ACC112 (cell line): ENCODE measurements at regions not wholly inside any gene's neighbourhood (a gene's known extent, or its start where the extent isn't known, plus 50 kb on each side); places are given as distances from the start of the nearest gene placed in this dataset.
"Not testable (repeated sequence)": the region's sequence is repeated elsewhere in the genome, so short reads cannot be mapped to it uniquely, and the experiment has no call there.

Experiments used
- H2AFZ ChIP-seq: fragments of 200-600 bp; sonication (generic); one replicate; pipeline ENCODE4 v1.6.0; 2017; ENCODE audit warnings: antibody characterized with exemption, low read length; ENCODE audit not compliant: unreplicated experiment
- H3K27ac ChIP-seq: fragments of 200-600 bp; sonication (generic); 2 replicates; pipeline ENCODE4 v1.5.1; 2014; ENCODE audit warnings: low read depth, mild to moderate bottlenecking, antibody characterized with exemption, low read length, moderate library complexity
- H3K27me3 ChIP-seq: fragments of 200-600 bp; sonication (generic); 2 replicates; pipeline ENCODE4 v1.6.1; 2014; ENCODE audit warnings: mild to moderate bottlenecking, antibody characterized with exemption, low read length, moderate library complexity, mixed read lengths; ENCODE audit not compliant: insufficient read depth
- H3K36me3 ChIP-seq: fragments of 200-600 bp; sonication (generic); 2 replicates; pipeline ENCODE4 v1.6.1; 2016; ENCODE audit warnings: mild to moderate bottlenecking, antibody characterized with exemption, low read length, moderate library complexity, mixed read lengths; ENCODE audit not compliant: insufficient read depth
- H3K4me1 ChIP-seq: fragments of 200-600 bp; sonication (generic); one replicate; pipeline ENCODE4 v1.6.1; 2016; ENCODE audit warnings: low read length, mixed read lengths; ENCODE audit not compliant: insufficient read depth, unreplicated experiment, control insufficient read depth
- H3K4me3 ChIP-seq: fragments of 200-600 bp; sonication (generic); 2 replicates; pipeline ENCODE4 v1.5.1; 2014; ENCODE audit warnings: mild to moderate bottlenecking, low read depth, low read length
- H3K79me2 ChIP-seq: fragments of 200-600 bp; sonication (generic); one replicate; pipeline ENCODE4 v1.6.0; 2016; ENCODE audit warnings: low read length; ENCODE audit not compliant: control insufficient read depth, unreplicated experiment, insufficient read depth

- H3K4me3 ChIP-seq, H3K4me1 ChIP-seq, H3K27ac ChIP-seq, H3K79me2 ChIP-seq, H3K36me3 ChIP-seq, H2AFZ ChIP-seq, H3K27me3 ChIP-seq: not testable (repeated sequence)
Measured at GRCh38 chr12:83427586-83428136, 741.0 kb downstream of the TMTC2 start.

- Histone ChIP-seq H3K79me2 (no peaks in the 10 kb centered on the region), H3K27me3 (no peaks in the 10 kb centered on the region), H2AFZ (no peak overlapping the region), H3K27ac (no peak overlapping the region), H3K4me3 (no peak overlapping the region), H3K36me3 (no peaks in the 10 kb centered on the region; the same call in 1 of the 2 replicates), H3K4me1 (no peaks in the 10 kb centered on the region)
Measured at GRCh38 chr12:83414981-83415380, 728.3 kb downstream of the TMTC2 start.

DNA sequence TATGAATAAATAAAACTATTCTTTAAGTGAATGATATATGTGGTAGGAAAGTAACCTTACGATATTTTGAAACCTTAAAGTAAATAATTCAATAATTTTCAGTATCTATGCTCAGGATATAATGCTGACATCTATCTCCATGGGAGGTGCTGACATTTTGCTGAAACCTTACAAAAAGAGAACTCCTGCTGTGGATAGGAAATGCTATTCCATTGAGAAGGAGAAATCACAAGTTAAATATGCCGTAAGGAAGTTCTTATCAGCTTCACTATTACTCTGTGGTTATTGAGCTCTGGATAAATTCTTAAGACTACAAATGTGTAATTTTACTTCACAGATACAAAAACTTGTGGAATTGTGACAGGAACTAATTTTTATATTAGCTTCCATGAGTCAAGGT, 722.1 kb downstream of the TMTC2 start:
- Histone ChIP-seq H3K36me3 (no peaks in the 10 kb centered on the region; the same call in 1 of the 2 replicates), H2AFZ (no peak overlapping the region), H3K4me1 (no peaks in the 10 kb centered on the region), H3K79me2 (no peaks in the 10 kb centered on the region), H3K27ac (no peak overlapping the region), H3K4me3 (no peak overlapping the region), H3K27me3 (no peaks in the 10 kb centered on the region)

GRCh38 chr12:83408146-83408545, 721.4 kb downstream of the TMTC2 start:
- H3K4me1 ChIP-seq = no peaks in the 10 kb centered on the region

DNA sequence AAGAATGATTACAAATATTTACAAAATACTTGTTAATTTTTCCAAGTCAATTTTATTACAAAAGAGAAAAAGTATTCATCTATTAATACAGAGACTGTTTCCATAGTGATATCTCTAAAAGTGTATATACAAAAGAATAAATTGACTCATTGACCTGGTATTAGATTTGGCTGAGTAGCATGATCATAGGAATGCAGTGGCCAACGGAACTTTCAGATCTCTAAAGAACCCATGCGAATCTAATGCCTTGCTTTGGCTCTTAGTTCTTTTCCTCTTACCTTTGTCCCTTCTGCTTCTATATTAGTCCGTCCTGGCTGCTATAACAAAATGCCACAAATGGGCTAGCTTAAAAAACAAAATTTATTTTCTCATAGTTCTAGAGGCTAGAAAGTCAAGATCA, 717.8 kb downstream of the TMTC2 start:
- Histone ChIP-seq H3K79me2 (no peaks in the 10 kb centered on the region), H3K36me3 (no peaks in the 10 kb centered on the region), H3K27ac (no peak overlapping the region), H3K4me3 (no peak overlapping the region), H3K27me3 (no peaks in the 10 kb centered on the region), H3K4me1 (no peaks in the 10 kb centered on the region), H2AFZ (no peak overlapping the region)

More at GRCh38 chr12:83408146-83408545, 721.4 kb downstream of the TMTC2 start:
- Histone ChIP-seq H3K27ac (no peak overlapping the region), H2AFZ (no peak overlapping the region), H3K36me3 (no peaks in the 10 kb centered on the region; the same call in 1 of the 2 replicates), H3K79me2 (no peaks in the 10 kb centered on the region), H3K27me3 (no peaks in the 10 kb centered on the region), H3K4me3 (no peak overlapping the region)

- H3K79me2 ChIP-seq = no peaks in the 10 kb centered on the region
- no peak overlapping the region for H3K27ac ChIP-seq
- H3K4me1 ChIP-seq = no peaks in the 10 kb centered on the region
- no peak overlapping the region for H3K4me3 ChIP-seq
- H3K36me3 ChIP-seq = no peaks in the 10 kb centered on the region
- no peaks in the 10 kb centered on the region for H3K27me3 ChIP-seq
- H2AFZ ChIP-seq = no peak overlapping the region
Measured at GRCh38 chr12:83390186-83390585, 703.5 kb downstream of the TMTC2 start.

DNA sequence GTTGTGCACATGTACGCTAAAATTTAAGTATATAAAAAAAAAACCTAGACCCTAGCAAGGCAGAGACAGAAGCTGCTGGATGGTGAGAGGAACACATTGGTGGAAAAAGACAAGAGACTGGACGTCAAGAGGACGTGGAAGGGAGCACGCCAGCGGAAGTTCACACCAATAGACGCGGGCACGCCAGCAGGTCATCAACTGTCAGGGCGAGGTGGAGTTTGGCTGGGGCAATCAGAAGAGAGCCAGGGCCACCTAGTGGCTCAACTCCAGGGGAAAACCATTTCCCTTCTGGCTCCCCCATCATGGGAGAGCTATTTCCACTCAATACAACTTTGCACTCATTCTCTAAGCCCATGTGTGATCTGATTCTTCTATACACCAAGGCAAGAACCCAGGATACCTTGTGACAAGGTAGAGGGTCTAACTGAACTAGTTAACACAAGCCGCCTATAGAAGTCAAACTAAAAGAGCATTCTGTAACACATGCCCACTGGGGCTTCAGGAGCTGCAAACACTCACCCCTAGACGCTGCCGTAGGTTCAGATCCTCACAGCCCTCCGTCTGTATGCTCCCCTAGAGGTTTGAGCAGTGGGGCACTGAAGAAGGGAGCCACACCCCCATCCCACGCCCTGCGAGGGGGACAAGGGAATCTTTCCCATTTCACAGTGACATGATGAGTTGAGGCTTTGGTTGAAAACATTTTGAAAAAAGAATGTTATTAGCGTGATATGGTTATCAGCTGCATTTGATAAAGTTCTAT, 702.7 kb downstream of the TMTC2 start:
- Histone ChIP-seq H3K27ac (no peak overlapping the region), H3K36me3 (no peaks in the 10 kb centered on the region), H2AFZ (no peak overlapping the region), H3K4me3 (no peak overlapping the region), H3K4me1 (no peaks in the 10 kb centered on the region), H3K27me3 (no peaks in the 10 kb centered on the region), H3K79me2 (no peaks in the 10 kb centered on the region)

DNA sequence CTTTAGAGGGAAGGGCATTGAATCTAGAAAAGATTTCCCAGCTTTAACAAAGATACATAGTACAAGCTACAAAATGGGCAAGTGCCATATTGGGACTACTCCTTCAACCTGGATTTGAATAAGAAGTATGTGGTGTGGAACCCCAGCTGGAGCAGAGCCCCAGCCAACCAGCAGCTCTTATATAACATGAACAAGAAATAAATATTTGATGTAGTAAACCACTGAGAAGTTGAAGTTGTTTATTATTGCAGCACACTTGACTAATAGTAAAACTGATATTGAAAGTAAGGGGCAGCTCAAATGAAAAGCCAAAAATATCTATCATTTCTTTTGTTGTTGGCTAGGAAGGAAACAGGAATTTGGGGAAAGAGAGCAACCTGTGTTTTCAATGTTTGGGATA, 701.8 kb downstream of the TMTC2 start:
- H3K27ac ChIP-seq = no peak overlapping the region
- no peaks in the 10 kb centered on the region for H3K27me3 ChIP-seq
- H3K4me1 ChIP-seq = no peaks in the 10 kb centered on the region
- H3K4me3 ChIP-seq = no peak overlapping the region
- H3K79me2 ChIP-seq = no peaks in the 10 kb centered on the region
- no peak overlapping the region for H2AFZ ChIP-seq
- H3K36me3 ChIP-seq = no peaks in the 10 kb centered on the region

DNA sequence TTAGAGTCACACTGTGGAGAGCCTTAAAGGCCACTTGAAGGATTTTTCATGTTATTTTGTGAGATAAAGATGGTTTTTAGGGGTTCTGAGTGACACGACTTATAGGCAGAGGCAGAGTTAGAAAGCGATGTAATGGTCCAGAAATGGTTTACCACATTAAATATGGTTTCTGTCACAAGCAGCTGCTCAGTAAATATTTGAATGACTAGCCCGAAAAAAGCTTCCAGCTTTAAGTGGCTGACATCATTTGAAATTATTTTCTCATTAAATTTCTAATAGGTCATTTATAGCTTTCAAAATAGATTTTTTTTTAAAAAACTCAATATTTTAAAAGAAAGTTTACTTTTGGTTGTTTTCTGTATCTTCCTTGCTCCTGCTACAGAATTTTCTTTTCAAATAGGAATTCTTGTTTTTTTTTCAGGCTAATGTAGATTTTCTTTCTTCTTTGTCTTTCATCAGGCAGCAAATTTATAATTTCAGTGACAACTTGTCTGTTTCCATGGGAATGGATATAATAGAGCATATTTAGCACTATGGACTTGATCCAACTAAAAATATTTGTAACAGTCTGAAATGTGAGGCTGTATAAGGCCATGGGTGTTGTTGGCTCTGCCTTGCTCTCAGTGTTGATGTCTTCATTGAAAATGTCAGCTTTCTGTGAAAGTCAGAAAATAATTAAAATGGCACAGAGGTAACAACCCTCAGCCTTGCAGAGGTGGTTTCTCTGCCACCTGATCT, 700.0 kb downstream of the TMTC2 start:
- no peaks in the 10 kb centered on the region for H3K36me3 ChIP-seq
- H3K27ac ChIP-seq = no peak overlapping the region
- no peaks in the 10 kb centered on the region for H3K79me2 ChIP-seq
- no peaks in the 10 kb centered on the region for H3K4me1 ChIP-seq
- no peak overlapping the region for H2AFZ ChIP-seq
- no peaks in the 10 kb centered on the region for H3K27me3 ChIP-seq
- no peak overlapping the region for H3K4me3 ChIP-seq

- Histone ChIP-seq H3K79me2 (no peaks in the 10 kb centered on the region), H3K27me3 (no peaks in the 10 kb centered on the region)
Measured at GRCh38 chr12:83378186-83378727, 691.6 kb downstream of the TMTC2 start.

More at GRCh38 chr12:83378186-83378727, 691.6 kb downstream of the TMTC2 start:
- Histone ChIP-seq H3K36me3 (no peaks in the 10 kb centered on the region), H3K27ac (no peak overlapping the region), H2AFZ (no peak overlapping the region), H3K4me3 (no peak overlapping the region), H3K4me1 (no peaks in the 10 kb centered on the region)
